PFSK-1 (cell line): ENCODE measurements at regions not wholly inside any gene's neighbourhood (a gene's known extent, or its start where the extent isn't known, plus 50 kb on each side); places are given as distances from the start of the nearest gene placed in this dataset.

ENCODE experiments used
- FOXP2 ChIP-seq: optimal IDR thresholded peaks from 2 replicates; pipeline ENCODE3; 2011; ENCODE audit warnings: borderline replicate concordance, control low read depth, inconsistent platforms; ENCODE audit not compliant: insufficient read depth; ENCODE audit errors: extremely low read length, extremely low read depth
- POLR2AphosphoS5 ChIP-seq: IDR thresholded peaks from 2 replicates; pipeline ENCODE4 v1.6.1; 2012; ENCODE audit warnings: low read depth, mild to moderate bottlenecking, control low read depth, low read length, moderate library complexity
- REST ChIP-seq, 2 experiments: IDR thresholded peaks; 2 replicates each; pipeline versions ENCODE4 v1.6.1 to v1.8.0; 2011 to 2012; ENCODE audit warnings: low read depth in 2 of 2, low read length in 2 of 2, control low read depth in 1 of 2, inconsistent platforms in 1 of 2, mild to moderate bottlenecking in 1 of 2, moderate library complexity in 1 of 2; ENCODE audit not compliant: insufficient read depth in 1 of 2
- SIN3A ChIP-seq: IDR thresholded peaks from 2 replicates; pipeline ENCODE4 v1.6.1; 2012; ENCODE audit warnings: mild to moderate bottlenecking, low read length, moderate library complexity, borderline replicate concordance; ENCODE audit not compliant: insufficient read depth
- TAF1 ChIP-seq: IDR thresholded peaks from 2 replicates; pipeline ENCODE4 v1.6.1; 2012; ENCODE audit warnings: low read length, control low read depth, borderline replicate concordance; ENCODE audit not compliant: insufficient read depth

GRCh38 chr1:98368995-98369394 lies 292.5 kb upstream of the SNX7 start:
- no peak for TF ChIP-seq REST (IDR thresholded peaks at IDR 0.05; ENCODE audit: insufficient read depth in 1 of 2, low read depth in 2 of 2, low read length in 2 of 2)
- TF ChIP-seq TAF1: no peak
- no peak for TF ChIP-seq SIN3A
- TF ChIP-seq POLR2AphosphoS5: no peak
- no peak for TF ChIP-seq FOXP2
